SK-N-SH (cell line): ENCODE measurements at regions not wholly inside any gene's neighbourhood (a gene's known extent, or its start where the extent isn't known, plus 50 kb on each side); places are given as distances from the start of the nearest gene placed in this dataset.

ENCODE experiments used
- CTCF ChIA-PET: fragments of 300-600, 350-600 bp; formaldehyde crosslinking; extraction: SDS; loops from one replicate; lab custom pipeline; 2021; lab: Yijun Ruan, JAX
- POLR2A ChIA-PET: fragments of 350-600 bp; sonication (Branson Sonifier 250); formaldehyde crosslinking; extraction: SDS; loops from one replicate; lab custom pipeline; 2020; ENCODE audit warnings: antibody characterized with exemption, inconsistent platforms; lab: Yijun Ruan, JAX
- DNase-seq: peaks from one replicate; pipeline ENCODE4 v3.0.0; 2012
- H2AFZ ChIP-seq: fragments of 200-600 bp; sonication (generic); 2 replicates; pipeline ENCODE4 v1.8.1; 2016; ENCODE audit warnings: antibody characterized with exemption, mild to moderate bottlenecking, low read depth
- H3F3A ChIP-seq: fragments of 200-600 bp; sonication (generic); replicated peaks from 2 replicates; pipeline ENCODE3; 2016; ENCODE audit warnings: antibody characterized with exemption, mild to moderate bottlenecking; ENCODE audit not compliant: insufficient read depth
- H3K27ac ChIP-seq, 2 experiments: fragments of 200-500 bp in 1 of 2; fragments of 200-600 bp in 1 of 2; sonication (Bioruptor generic) in 1 of 2; sonication (generic), shearing (Covaris generic) in 1 of 2; 2 replicates each; pipeline versions ENCODE4 v1.5.1 to v1.6.1; 2014 to 2016; ENCODE audit warnings: low read depth in 2 of 2, inconsistent platforms in 1 of 2, low read length in 1 of 2, mild to moderate bottlenecking in 1 of 2, mixed read lengths in 1 of 2
- H3K27me3 ChIP-seq: fragments of 200-600 bp; sonication (generic), shearing (Covaris generic); 2 replicates; pipeline ENCODE4 v1.6.1; 2016; ENCODE audit warnings: mixed run types; ENCODE audit not compliant: insufficient read depth
- H3K36me3 ChIP-seq, 2 experiments: fragments of 200-500 bp in 1 of 2; fragments of 200-600 bp in 1 of 2; sonication (Bioruptor generic) in 1 of 2; sonication (generic) in 1 of 2; replicated peaks in 1 of 2; 2 replicates each; pipeline versions ENCODE3 to v1.5.1; 2014 to 2016; ENCODE audit warnings: low read length in 1 of 2, mild to moderate bottlenecking in 1 of 2; ENCODE audit not compliant: insufficient read depth in 2 of 2, control insufficient read depth in 1 of 2
- H3K4me1 ChIP-seq, 2 experiments: fragments of 200-500 bp in 1 of 2; fragments of 200-600 bp in 1 of 2; sonication (Bioruptor generic) in 1 of 2; sonication (generic), shearing (Covaris generic) in 1 of 2; 2 replicates each; pipeline versions ENCODE4 v1.5.1 to v1.6.1; 2014 to 2016; ENCODE audit warnings: low read depth in 1 of 2, low read length in 1 of 2, mixed run types in 1 of 2; ENCODE audit not compliant: insufficient read depth in 2 of 2, control insufficient read depth in 1 of 2
- H3K4me2 ChIP-seq: fragments of 200-600 bp; sonication (generic), shearing (Covaris generic); 2 replicates; pipeline ENCODE4 v1.6.1; 2017; ENCODE audit warnings: mixed run types
- H3K4me3 ChIP-seq, 2 experiments: fragments of 200-500 bp in 1 of 2; fragments of 200-600 bp in 1 of 2; sonication (Bioruptor generic) in 1 of 2; sonication (generic), shearing (Covaris generic) in 1 of 2; 2 replicates each; pipeline versions ENCODE4 v1.5.1 to v1.8.1; 2014 to 2016; ENCODE audit warnings: low read depth in 2 of 2, inconsistent platforms in 1 of 2, low read length in 1 of 2, mild to moderate bottlenecking in 1 of 2, mixed read lengths in 1 of 2, moderate library complexity in 1 of 2
- H3K79me2 ChIP-seq: fragments of 200-600 bp; sonication (generic); 2 replicates; pipeline ENCODE4 v1.8.1; 2017; ENCODE audit warnings: mild to moderate bottlenecking; ENCODE audit not compliant: insufficient read depth
- H3K9ac ChIP-seq: fragments of 200-600 bp; sonication (generic); 2 replicates; pipeline ENCODE4 v1.6.1; 2017; ENCODE audit warnings: mixed run types
- H3K9me2 ChIP-seq: fragments of 200-600 bp; sonication (generic); 2 replicates; pipeline ENCODE4 v1.6.1; 2017; ENCODE audit warnings: mixed run types
- H3K9me3 ChIP-seq: fragments of 200-600 bp; sonication (generic); 2 replicates; pipeline ENCODE4 v1.6.1; 2017; ENCODE audit warnings: mixed run types, mild to moderate bottlenecking, moderate library complexity
- H4K20me1 ChIP-seq: fragments of 200-600 bp; sonication (generic); 2 replicates; pipeline ENCODE4 v1.6.1; 2017; ENCODE audit warnings: mild to moderate bottlenecking, mixed run types; ENCODE audit not compliant: insufficient read depth
- ELF1 ChIP-seq: IDR thresholded peaks from 2 replicates; pipeline ENCODE4 v1.4.0; 2012
- GATA2 ChIP-seq: sonication (generic); formaldehyde crosslinking; IDR thresholded peaks from 2 replicates; pipeline ENCODE4 v1.5.0; 2020; ENCODE audit warnings: mild to moderate bottlenecking, missing genetic modification reagents
- MEF2A ChIP-seq: IDR thresholded peaks from 2 replicates; pipeline ENCODE4 v1.4.0; 2012; ENCODE audit warnings: low read depth, borderline replicate concordance
- MXI1 ChIP-seq: IDR thresholded peaks from 2 replicates; pipeline ENCODE4 v1.6.1; 2012; ENCODE audit warnings: mild to moderate bottlenecking, low read depth, low read length, improper control_type of control experiment
- NFIC ChIP-seq: IDR thresholded peaks from 2 replicates; pipeline ENCODE4 v1.4.0; 2012; ENCODE audit warnings: borderline replicate concordance
- NRF1 ChIP-seq: IDR thresholded peaks from 2 replicates; pipeline ENCODE4 v1.6.1; 2012; ENCODE audit warnings: low read depth, mild to moderate bottlenecking, low read length
- POLR2AphosphoS5 ChIP-seq: IDR thresholded peaks from 2 replicates; pipeline ENCODE4 v1.6.1; 2012; ENCODE audit warnings: low read depth, low read length
- RAD21 ChIP-seq: IDR thresholded peaks from 2 replicates; pipeline ENCODE4 v1.6.1; 2012; ENCODE audit warnings: mild to moderate bottlenecking, low read length
- TAF1 ChIP-seq: IDR thresholded peaks from 2 replicates; pipeline ENCODE4 v1.6.1; 2012; ENCODE audit warnings: low read depth, mild to moderate bottlenecking, low read length, moderate library complexity, borderline replicate concordance
- TEAD4 ChIP-seq: IDR thresholded peaks from 2 replicates; pipeline ENCODE4 v1.4.0; 2012; ENCODE audit warnings: mild to moderate bottlenecking, borderline replicate concordance; ENCODE audit not compliant: insufficient read depth
- WGBS: methylation state at CpG from one replicate; pipeline ENCODE4 v1.1.6; 2017; ENCODE audit warnings: low lambda C conversion rate; 5-methylcytosine and 5-hydroxymethylcytosine counted together
- TF ChIP-seq, protein P1 (sequence below): IDR thresholded peaks from 2 replicates; pipeline ENCODE4 v1.6.1; 2012; ENCODE audit warnings: mild to moderate bottlenecking, low read depth, low read length, moderate library complexity
- TF ChIP-seq, protein P2 (sequence below): IDR thresholded peaks from 2 replicates; pipeline ENCODE4 v1.4.0; 2012; ENCODE audit warnings: low read depth, borderline replicate concordance
- TF ChIP-seq, protein P3 (sequence below): IDR thresholded peaks from 2 replicates; pipeline ENCODE4 v1.4.0; 2012; ENCODE audit warnings: low read depth
- TF ChIP-seq, protein P4 (sequence below): fragments of 200-600 bp; sonication (generic); IDR thresholded peaks from 2 replicates; pipeline ENCODE4 v1.6.1; 2017; ENCODE audit warnings: antibody characterized with exemption, mild to moderate bottlenecking, moderate library complexity

DNA sequence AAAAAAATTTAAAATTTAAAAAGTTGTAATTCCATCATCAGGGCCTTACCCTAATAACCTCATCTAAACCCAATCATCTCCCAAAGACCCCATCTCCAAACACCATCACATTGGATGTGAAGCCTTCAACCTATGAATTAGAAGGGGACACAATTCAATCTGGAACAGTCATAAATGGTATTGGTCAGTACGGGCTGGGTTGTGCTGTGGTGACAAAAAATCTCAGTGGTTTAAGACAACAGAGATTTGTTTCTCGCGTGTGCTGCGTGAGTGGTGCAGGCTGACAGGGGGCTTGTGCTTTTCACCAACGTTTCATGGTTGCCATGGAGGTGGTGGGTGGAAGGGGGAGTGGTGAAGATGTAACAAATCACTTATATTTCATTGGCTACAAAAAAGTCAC is 174.5 kb downstream of the INHBB start:
- H3K9me2 ChIP-seq = no peaks in the 10 kb centered on the region
- H2AFZ ChIP-seq = no peak overlapping the region
- H3K36me3 ChIP-seq = no peaks in the 10 kb centered on the region
- peaks cover 43% of the 10 kb centered on the region for H3K27me3 ChIP-seq
- no peak overlapping the region for H3K27ac ChIP-seq
- TF ChIP-seq NFIC (no peak), POLR2AphosphoS5 (no peak), MEF2A (no peak), GATA2 (CRISPR knock-in tag) (no peak), TAF1 (no peak), NRF1 (no peak)
- TF ChIP-seq, protein P1, sequence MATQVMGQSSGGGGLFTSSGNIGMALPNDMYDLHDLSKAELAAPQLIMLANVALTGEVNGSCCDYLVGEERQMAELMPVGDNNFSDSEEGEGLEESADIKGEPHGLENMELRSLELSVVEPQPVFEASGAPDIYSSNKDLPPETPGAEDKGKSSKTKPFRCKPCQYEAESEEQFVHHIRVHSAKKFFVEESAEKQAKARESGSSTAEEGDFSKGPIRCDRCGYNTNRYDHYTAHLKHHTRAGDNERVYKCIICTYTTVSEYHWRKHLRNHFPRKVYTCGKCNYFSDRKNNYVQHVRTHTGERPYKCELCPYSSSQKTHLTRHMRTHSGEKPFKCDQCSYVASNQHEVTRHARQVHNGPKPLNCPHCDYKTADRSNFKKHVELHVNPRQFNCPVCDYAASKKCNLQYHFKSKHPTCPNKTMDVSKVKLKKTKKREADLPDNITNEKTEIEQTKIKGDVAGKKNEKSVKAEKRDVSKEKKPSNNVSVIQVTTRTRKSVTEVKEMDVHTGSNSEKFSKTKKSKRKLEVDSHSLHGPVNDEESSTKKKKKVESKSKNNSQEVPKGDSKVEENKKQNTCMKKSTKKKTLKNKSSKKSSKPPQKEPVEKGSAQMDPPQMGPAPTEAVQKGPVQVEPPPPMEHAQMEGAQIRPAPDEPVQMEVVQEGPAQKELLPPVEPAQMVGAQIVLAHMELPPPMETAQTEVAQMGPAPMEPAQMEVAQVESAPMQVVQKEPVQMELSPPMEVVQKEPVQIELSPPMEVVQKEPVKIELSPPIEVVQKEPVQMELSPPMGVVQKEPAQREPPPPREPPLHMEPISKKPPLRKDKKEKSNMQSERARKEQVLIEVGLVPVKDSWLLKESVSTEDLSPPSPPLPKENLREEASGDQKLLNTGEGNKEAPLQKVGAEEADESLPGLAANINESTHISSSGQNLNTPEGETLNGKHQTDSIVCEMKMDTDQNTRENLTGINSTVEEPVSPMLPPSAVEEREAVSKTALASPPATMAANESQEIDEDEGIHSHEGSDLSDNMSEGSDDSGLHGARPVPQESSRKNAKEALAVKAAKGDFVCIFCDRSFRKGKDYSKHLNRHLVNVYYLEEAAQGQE = no peak
- no peak overlapping the region for H3K9ac ChIP-seq
- H3K9me3 ChIP-seq = no peaks in the 10 kb centered on the region
- no peaks in the 10 kb centered on the region; a peak in 1 of 4 replicates for H3K4me1 ChIP-seq
- no peaks in the 10 kb centered on the region for H4K20me1 ChIP-seq
- ChIA-PET CTCF (interaction anchor here (0.6 to 2.2 kb wide), 8 partner anchors 8 to 177 kb away, joined by 3 to 18 read pairs (median 4); no protein-coding TSS in a partner anchor), POLR2A (no interaction called here)
- no peaks in the 10 kb centered on the region for H3F3A ChIP-seq
- H3K4me3 ChIP-seq = no peak overlapping the region
- 72% methylated on average over 5 of the region's 5 CpGs for WGBS
- no peak for DNase-seq
- no peak overlapping the region for H3K4me2 ChIP-seq
- H3K79me2 ChIP-seq = no peaks in the 10 kb centered on the region

DNA sequence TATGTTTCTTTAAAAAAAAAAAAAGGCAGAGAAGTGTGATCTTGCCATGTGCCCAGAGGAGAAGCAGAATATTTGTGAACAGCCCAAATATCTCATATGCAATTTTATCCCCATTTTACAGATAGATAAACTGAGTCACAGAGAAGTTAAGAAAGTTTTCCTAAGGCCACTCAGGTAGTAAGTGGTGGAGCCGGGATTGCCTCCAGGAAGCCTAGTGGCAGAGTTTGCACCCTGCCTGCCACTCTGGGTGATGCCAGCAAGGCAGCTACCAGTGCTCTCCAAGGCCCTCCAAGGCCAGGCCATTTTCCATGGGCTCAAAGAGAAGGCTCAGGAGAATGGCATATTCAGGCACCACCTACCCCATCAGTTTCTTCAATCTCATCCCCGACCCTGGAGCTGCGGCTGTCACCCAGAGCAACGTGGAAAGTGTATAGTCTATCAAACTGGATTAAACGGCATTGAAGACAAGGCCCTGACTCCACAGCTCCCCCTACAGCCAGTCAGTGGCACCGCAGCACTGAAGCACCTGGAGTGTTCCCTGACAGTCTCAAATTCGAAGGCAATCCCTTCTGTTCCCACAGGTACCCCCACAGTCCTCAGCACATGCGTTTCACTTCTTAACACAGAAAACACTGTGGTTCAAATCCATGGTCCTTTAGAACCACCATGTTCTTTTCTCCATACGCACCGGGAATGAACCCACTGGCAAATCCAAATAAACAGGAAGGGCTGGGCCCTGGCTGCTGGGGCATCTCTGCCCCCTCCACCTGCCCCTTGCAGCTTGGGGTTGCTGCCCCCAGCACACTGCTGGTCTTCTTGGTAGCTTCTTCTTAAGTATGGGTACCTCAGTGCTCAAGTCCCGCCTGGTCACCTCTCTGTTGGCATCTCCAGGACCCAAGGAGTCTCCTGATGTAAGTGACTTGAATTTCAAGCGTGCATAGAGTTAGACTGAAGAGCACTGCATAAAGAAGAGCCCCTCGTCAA is 175.3 kb downstream of the INHBB start:
- POLR2A ChIA-PET = no interaction called here
- Histone ChIP-seq H3K9me3 (no peaks in the 10 kb centered on the region), H3K27ac (no peak overlapping the region), H3K4me3 (no peak overlapping the region; a peak in 1 of 4 replicates), H3K9ac (no peak overlapping the region), H2AFZ (no peak overlapping the region), H3K36me3 (no peaks in the 10 kb centered on the region), H3F3A (no peaks in the 10 kb centered on the region), H3K9me2 (no peaks in the 10 kb centered on the region), H3K4me2 (no peak overlapping the region), H4K20me1 (no peaks in the 10 kb centered on the region)
- CTCF ChIA-PET = interaction anchor here (0.6 to 2.2 kb wide), 13 partner anchors 9 to 661 kb away, joined by 3 to 18 read pairs (median 3); no protein-coding TSS in a partner anchor
- WGBS = 24% methylated on average over 12 of the region's 13 CpGs
- TF ChIP-seq MXI1 = no peak
- no peak for TF ChIP-seq NRF1
- no peak for TF ChIP-seq MEF2A
- TF ChIP-seq TEAD4 = no peak
- no peak for TF ChIP-seq ELF1
- TF ChIP-seq, protein P2, sequence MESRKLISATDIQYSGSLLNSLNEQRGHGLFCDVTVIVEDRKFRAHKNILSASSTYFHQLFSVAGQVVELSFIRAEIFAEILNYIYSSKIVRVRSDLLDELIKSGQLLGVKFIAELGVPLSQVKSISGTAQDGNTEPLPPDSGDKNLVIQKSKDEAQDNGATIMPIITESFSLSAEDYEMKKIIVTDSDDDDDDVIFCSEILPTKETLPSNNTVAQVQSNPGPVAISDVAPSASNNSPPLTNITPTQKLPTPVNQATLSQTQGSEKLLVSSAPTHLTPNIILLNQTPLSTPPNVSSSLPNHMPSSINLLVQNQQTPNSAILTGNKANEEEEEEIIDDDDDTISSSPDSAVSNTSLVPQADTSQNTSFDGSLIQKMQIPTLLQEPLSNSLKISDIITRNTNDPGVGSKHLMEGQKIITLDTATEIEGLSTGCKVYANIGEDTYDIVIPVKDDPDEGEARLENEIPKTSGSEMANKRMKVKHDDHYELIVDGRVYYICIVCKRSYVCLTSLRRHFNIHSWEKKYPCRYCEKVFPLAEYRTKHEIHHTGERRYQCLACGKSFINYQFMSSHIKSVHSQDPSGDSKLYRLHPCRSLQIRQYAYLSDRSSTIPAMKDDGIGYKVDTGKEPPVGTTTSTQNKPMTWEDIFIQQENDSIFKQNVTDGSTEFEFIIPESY = no peak
- TF ChIP-seq, protein P3, sequence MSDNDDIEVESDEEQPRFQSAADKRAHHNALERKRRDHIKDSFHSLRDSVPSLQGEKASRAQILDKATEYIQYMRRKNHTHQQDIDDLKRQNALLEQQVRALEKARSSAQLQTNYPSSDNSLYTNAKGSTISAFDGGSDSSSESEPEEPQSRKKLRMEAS = no peak
- peak; percentile 58 for TF ChIP-seq RAD21
- TF ChIP-seq, protein P4, sequence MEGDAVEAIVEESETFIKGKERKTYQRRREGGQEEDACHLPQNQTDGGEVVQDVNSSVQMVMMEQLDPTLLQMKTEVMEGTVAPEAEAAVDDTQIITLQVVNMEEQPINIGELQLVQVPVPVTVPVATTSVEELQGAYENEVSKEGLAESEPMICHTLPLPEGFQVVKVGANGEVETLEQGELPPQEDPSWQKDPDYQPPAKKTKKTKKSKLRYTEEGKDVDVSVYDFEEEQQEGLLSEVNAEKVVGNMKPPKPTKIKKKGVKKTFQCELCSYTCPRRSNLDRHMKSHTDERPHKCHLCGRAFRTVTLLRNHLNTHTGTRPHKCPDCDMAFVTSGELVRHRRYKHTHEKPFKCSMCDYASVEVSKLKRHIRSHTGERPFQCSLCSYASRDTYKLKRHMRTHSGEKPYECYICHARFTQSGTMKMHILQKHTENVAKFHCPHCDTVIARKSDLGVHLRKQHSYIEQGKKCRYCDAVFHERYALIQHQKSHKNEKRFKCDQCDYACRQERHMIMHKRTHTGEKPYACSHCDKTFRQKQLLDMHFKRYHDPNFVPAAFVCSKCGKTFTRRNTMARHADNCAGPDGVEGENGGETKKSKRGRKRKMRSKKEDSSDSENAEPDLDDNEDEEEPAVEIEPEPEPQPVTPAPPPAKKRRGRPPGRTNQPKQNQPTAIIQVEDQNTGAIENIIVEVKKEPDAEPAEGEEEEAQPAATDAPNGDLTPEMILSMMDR = peak; percentile 73
- TF ChIP-seq, all 33 proteins: peak for 2
- Histone ChIP-seq H3K79me2 (no peaks in the 10 kb centered on the region), H3K27me3 (peaks cover 40% of the 10 kb centered on the region), H3K4me1 (no peaks in the 10 kb centered on the region; a peak in 1 of 4 replicates)
- DNase-seq = peak; percentile 65
